H1 (cell line): ENCODE measurements at regions not wholly inside any gene's neighbourhood (a gene's known extent, or its start where the extent isn't known, plus 50 kb on each side); places are given as distances from the start of the nearest gene placed in this dataset.

Experiments
- CTCF ChIA-PET: fragments of 300-600 bp; sonication (Branson Sonifier 250); formaldehyde crosslinking; loops from one replicate; lab custom pipeline; 2021; ENCODE audit not compliant: partially characterized antibody; lab: Charles Lee
- POLR2A ChIA-PET: fragments of 300-600 bp; sonication (Branson Sonifier 250); formaldehyde crosslinking; loops from one replicate; lab custom pipeline; 2021; ENCODE audit warnings: inconsistent platforms; ENCODE audit not compliant: partially characterized antibody; lab: Charles Lee
- DNase-seq, 2 experiments: peaks; one replicate each; pipeline versions ENCODE4 v3.0.0 to v3.0.0-alpha.2; 2010 to 2022; ENCODE audit warnings: low spot score in 2 of 2, low read depth in 1 of 2, mixed read lengths in 1 of 2
- FAIRE-seq: peaks from 2 replicates; lab custom pipeline; 2011; peaks lifted over from hg19 to GRCh38; lab: Jason Lieb, UNC
- H2AFZ ChIP-seq: 2 replicates; pipeline ENCODE4 v1.8.1; 2012; ENCODE audit warnings: low read length, inconsistent platforms
- H2AK5ac ChIP-seq: 2 replicates; pipeline ENCODE4 v1.6.1; 2013; ENCODE audit warnings: low read depth, low read length
- H2BK120ac ChIP-seq: replicated peaks from 2 replicates; pipeline ENCODE3; 2013; ENCODE audit warnings: low read depth, low read length, inconsistent platforms
- H2BK12ac ChIP-seq: 2 replicates; pipeline ENCODE4 v1.6.1; 2013; ENCODE audit warnings: low read depth, low read length
- H2BK15ac ChIP-seq: 2 replicates; pipeline ENCODE4 v1.6.1; 2013; ENCODE audit warnings: low read length
- H2BK20ac ChIP-seq: 2 replicates; pipeline ENCODE4 v1.6.1; 2013; ENCODE audit warnings: low read length
- H2BK5ac ChIP-seq: 2 replicates; pipeline ENCODE4 v1.6.1; 2013; ENCODE audit warnings: low read depth, low read length
- H3K14ac ChIP-seq: 2 replicates; pipeline ENCODE4 v1.6.1; 2013; ENCODE audit warnings: inconsistent platforms; ENCODE audit not compliant: insufficient read length
- H3K18ac ChIP-seq: 2 replicates; pipeline ENCODE4 v1.6.1; 2013; ENCODE audit warnings: low read length; ENCODE audit errors: extremely low read depth
- H3K23ac ChIP-seq: 2 replicates; pipeline ENCODE4 v1.6.1; 2013; ENCODE audit warnings: inconsistent platforms; ENCODE audit not compliant: insufficient read length
- H3K23me2 ChIP-seq: 2 replicates; pipeline ENCODE4 v1.6.1; 2013; ENCODE audit warnings: low read depth, low read length
- H3K27ac ChIP-seq: 2 replicates; pipeline ENCODE4 v1.6.1; 2011; ENCODE audit warnings: low read depth, low read length, inconsistent platforms
- H3K27me3 ChIP-seq, 4 experiments: replicated peaks in 1 of 4; 1 replicate in 1 of 4; 2 replicates in 3 of 4; pipeline versions ENCODE4 v1.6.1 to v1.8.1; 2011 to 2013; ENCODE audit warnings: low read length in 3 of 4, mild to moderate bottlenecking in 3 of 4, inconsistent platforms in 2 of 4, mixed read lengths in 2 of 4, moderate library complexity in 1 of 4; ENCODE audit not compliant: control insufficient read depth in 3 of 4, insufficient read depth in 3 of 4; ENCODE audit errors: extremely low read depth in 1 of 4
- H3K36me3 ChIP-seq, 4 experiments: 2 replicates each; pipeline versions ENCODE4 v1.6.1 to v1.8.1; 2011 to 2013; ENCODE audit warnings: mild to moderate bottlenecking in 4 of 4, low read length in 3 of 4, moderate library complexity in 2 of 4, control low read depth in 1 of 4, inconsistent platforms in 1 of 4; ENCODE audit not compliant: insufficient read depth in 4 of 4, control insufficient read depth in 2 of 4
- H3K4ac ChIP-seq: replicated peaks from 2 replicates; pipeline ENCODE3; 2013; ENCODE audit warnings: low read length, low read depth, mixed read lengths, inconsistent platforms; ENCODE audit not compliant: insufficient read length
- H3K4me1 ChIP-seq, 4 experiments: replicated peaks in 1 of 4; 1 replicate in 1 of 4; 2 replicates in 3 of 4; pipeline versions ENCODE4 v1.6.1 to v1.8.1; 2011 to 2013; ENCODE audit warnings: low read length in 3 of 4, inconsistent platforms in 2 of 4, mixed read lengths in 1 of 4; ENCODE audit not compliant: insufficient read depth in 4 of 4, control insufficient read depth in 3 of 4
- H3K4me2 ChIP-seq, 2 experiments: 2 replicates each; pipeline versions ENCODE4 v1.6.1 to v1.8.1; 2011 to 2013; ENCODE audit warnings: low read depth in 2 of 2, low read length in 2 of 2, control low read depth in 1 of 2, inconsistent platforms in 1 of 2, mild to moderate bottlenecking in 1 of 2; ENCODE audit not compliant: insufficient read depth in 1 of 2
- H3K4me3 ChIP-seq, 4 experiments: fragments of 200-600, 300-600 bp in 1 of 4; sonication (generic), shearing (Covaris generic), sonication (Bioruptor Twin) in 1 of 4; 2 replicates each; pipeline versions ENCODE4 v1.5.1 to v1.8.1; 2011 to 2016; ENCODE audit warnings: low read length in 4 of 4, low read depth in 3 of 4, control low read depth in 2 of 4, inconsistent platforms in 2 of 4, mild to moderate bottlenecking in 2 of 4, mixed read lengths in 1 of 4, moderate library complexity in 1 of 4; ENCODE audit not compliant: insufficient read depth in 2 of 4; ENCODE audit errors: extremely low read depth in 1 of 4
- H3K56ac ChIP-seq: replicated peaks from 2 replicates; pipeline ENCODE3; 2013; ENCODE audit warnings: low read depth, mild to moderate bottlenecking, mixed read lengths, low read length, inconsistent platforms; ENCODE audit not compliant: insufficient read length
- H3K79me1 ChIP-seq: 2 replicates; pipeline ENCODE4 v1.6.1; 2013; ENCODE audit warnings: low read depth, low read length, control low read depth
- H3K79me2 ChIP-seq, 2 experiments: 2 replicates each; pipeline versions ENCODE4 v1.6.1 to v1.8.1; 2012 to 2013; ENCODE audit warnings: low read length in 2 of 2, mild to moderate bottlenecking in 2 of 2, inconsistent platforms in 1 of 2; ENCODE audit not compliant: insufficient read depth in 2 of 2, control insufficient read depth in 1 of 2
- H3K9ac ChIP-seq, 4 experiments: replicated peaks in 1 of 4; 1 replicate in 1 of 4; 2 replicates in 3 of 4; pipeline versions ENCODE4 v1.6.1 to v1.8.1; 2011 to 2013; ENCODE audit warnings: low read depth in 3 of 4, low read length in 3 of 4, control low read depth in 2 of 4, mild to moderate bottlenecking in 2 of 4, moderate library complexity in 2 of 4, inconsistent platforms in 1 of 4; ENCODE audit errors: extremely low read depth in 1 of 4
- H3K9me3 ChIP-seq, 2 experiments: 2 replicates each; pipeline versions ENCODE4 v1.6.1 to v1.8.1; 2012 to 2013; ENCODE audit warnings: mild to moderate bottlenecking in 2 of 2, moderate library complexity in 2 of 2, control low read depth in 1 of 2, inconsistent platforms in 1 of 2, low read depth in 1 of 2, low read length in 1 of 2, mixed read lengths in 1 of 2; ENCODE audit not compliant: insufficient read depth in 2 of 2
- H4K20me1 ChIP-seq, 2 experiments: replicated peaks in 1 of 2; 2 replicates each; pipeline versions ENCODE3 to v1.8.1; 2011 to 2013; ENCODE audit warnings: inconsistent platforms in 2 of 2, low read length in 2 of 2, mild to moderate bottlenecking in 1 of 2; ENCODE audit not compliant: insufficient read depth in 2 of 2, control insufficient read depth in 1 of 2
- H4K5ac ChIP-seq: 2 replicates; pipeline ENCODE4 v1.6.1; 2013; ENCODE audit warnings: low read length, low read depth, mixed read lengths, inconsistent platforms; ENCODE audit not compliant: insufficient read length
- H4K8ac ChIP-seq: 2 replicates; pipeline ENCODE4 v1.8.0; 2013; ENCODE audit warnings: mild to moderate bottlenecking, moderate library complexity, low read length, inconsistent platforms; ENCODE audit not compliant: insufficient read depth; ENCODE audit errors: extremely low read depth
- H4K91ac ChIP-seq: replicated peaks from 2 replicates; pipeline ENCODE3; 2013; ENCODE audit warnings: low read length, mixed read lengths, inconsistent platforms; ENCODE audit not compliant: insufficient read length
- GABPA ChIP-seq: IDR thresholded peaks from 2 replicates; pipeline ENCODE4 v1.6.1; 2011; ENCODE audit warnings: mild to moderate bottlenecking, low read length, moderate library complexity, borderline replicate concordance; ENCODE audit not compliant: insufficient read depth
- JUN ChIP-seq: IDR thresholded peaks from 2 replicates; pipeline ENCODE4 v1.6.1; 2011; ENCODE audit warnings: low read depth, mild to moderate bottlenecking, improper control_type of control experiment, low read length
- KDM5A ChIP-seq: fragments of 200-600 bp; IDR thresholded peaks from 2 replicates; pipeline ENCODE4 v1.7.1; 2012; ENCODE audit warnings: mild to moderate bottlenecking, low read length, inconsistent platforms, mixed read lengths
- MAX ChIP-seq: IDR thresholded peaks from 2 replicates; pipeline ENCODE4 v1.6.1; 2012; ENCODE audit warnings: inconsistent platforms
- SIX5 ChIP-seq: IDR thresholded peaks from 2 replicates; pipeline ENCODE4 v1.6.1; 2011; ENCODE audit warnings: mild to moderate bottlenecking, low read depth, low read length
- WGBS, 2 experiments: shearing (Covaris generic) in 1 of 2; methylation state at CpG; one replicate each; pipeline versions ENCODE4 v1.1.6 to v1.1.7; 2013 to 2015; ENCODE audit warnings: low lambda C conversion rate in 2 of 2, mixed read lengths in 2 of 2, inconsistent platforms in 1 of 2, low coverage in 1 of 2, missing lambda C conversion rate in 1 of 2; ENCODE audit not compliant: insufficient replicate concordance in 2 of 2, insufficient coverage in 1 of 2, insufficient read length in 1 of 2; ENCODE audit errors: extremely low coverage in 1 of 2, missing lambda C conversion rate in 1 of 2; 5-methylcytosine and 5-hydroxymethylcytosine counted together

- Histone ChIP-seq H3K9ac (no peak overlapping the region), H4K91ac (no peak overlapping the region), H2BK20ac (no peak overlapping the region), H2BK120ac (no peak overlapping the region), H3K56ac (no peak overlapping the region), H3K4me1 (peaks cover 0 to 3% (median 0%) of the 10 kb centered on the region in 4 experiments; a peak in 1 of 7 replicates), H3K27ac (no peak overlapping the region), H3K36me3 (no peaks in the 10 kb centered on the region), H3K14ac (no peak overlapping the region), H3K23me2 (no peaks in the 10 kb centered on the region), H3K27me3 (no peaks in the 10 kb centered on the region), H3K18ac (no peak overlapping the region), H2BK12ac (no peak overlapping the region), H3K4ac (no peak overlapping the region), H2BK15ac (no peak overlapping the region), H4K20me1 (no peaks in the 10 kb centered on the region), H2BK5ac (no peak overlapping the region), H4K5ac (no peak overlapping the region), H3K79me1 (no peaks in the 10 kb centered on the region), H3K9me3 (no peaks in the 10 kb centered on the region), H3K4me3 (no peak overlapping the region), H3K79me2 (no peaks in the 10 kb centered on the region), H3K4me2 (no peak overlapping the region), H3K23ac (no peak overlapping the region), H4K8ac (no peak overlapping the region), H2AFZ (no peak overlapping the region), H2AK5ac (no peak overlapping the region)
- DNase-seq (no peak), FAIRE-seq (no peak)
- no peak for TF ChIP-seq JUN
- TF ChIP-seq MAX = no peak
- TF ChIP-seq GABPA = no peak
- TF ChIP-seq KDM5A = no peak
- TF ChIP-seq SIX5 = no peak
- WGBS, 2 experiments = 92% methylated on average over 1 of the region's 1 CpG; no CpG with 5 or more reads in 1 of the 2 experiments
- CTCF ChIA-PET = interaction anchor here (1.1 to 2.0 kb wide), 2 partner anchors 17 to 19 kb away, joined by 3 to 6 read pairs; no protein-coding TSS in a partner anchor
- POLR2A ChIA-PET = no interaction called here
Observed at GRCh38 chr2:185892484-185892883, 153.9 kb downstream of the FSIP2 start.
